GM10248 (cell line): ENCODE measurements at regions not wholly inside any gene's neighbourhood (a gene's known extent, or its start where the extent isn't known, plus 50 kb on each side); places are given as distances from the start of the nearest gene placed in this dataset.
"Not testable (repeated sequence)": the region's sequence is repeated elsewhere in the genome, so short reads cannot be mapped to it uniquely, and the experiment has no call there.

Experiments
- CTCF ChIA-PET: fragments of 300-600 bp; sonication (Branson Sonifier 250); formaldehyde crosslinking; extraction: SDS; loops from one replicate; lab custom pipeline; 2021; ENCODE audit warnings: antibody characterized with exemption; lab: Yijun Ruan, JAX
- POLR2A ChIA-PET: fragments of 350-650 bp; sonication (Branson Sonifier 250); formaldehyde crosslinking; extraction: SDS; loops from one replicate; lab custom pipeline; 2020; ENCODE audit warnings: antibody characterized with exemption; lab: Yijun Ruan, JAX
- DNase-seq: peaks from one replicate; pipeline ENCODE4 v3.0.0; 2012; ENCODE audit errors: extremely low spot score
- TF ChIP-seq, protein P1 (sequence below): IDR thresholded peaks from 2 replicates; pipeline ENCODE4 v1.5.1; 2012; ENCODE audit warnings: mild to moderate bottlenecking, low read depth; ENCODE audit errors: extremely low read depth, missing control alignments, control extremely low read depth

GRCh38 chr1:176364236-176364905 lies 98.6 kb upstream of the PAPPA2 start:
- POLR2A ChIA-PET, result no interaction called here
- TF ChIP-seq, protein P1, sequence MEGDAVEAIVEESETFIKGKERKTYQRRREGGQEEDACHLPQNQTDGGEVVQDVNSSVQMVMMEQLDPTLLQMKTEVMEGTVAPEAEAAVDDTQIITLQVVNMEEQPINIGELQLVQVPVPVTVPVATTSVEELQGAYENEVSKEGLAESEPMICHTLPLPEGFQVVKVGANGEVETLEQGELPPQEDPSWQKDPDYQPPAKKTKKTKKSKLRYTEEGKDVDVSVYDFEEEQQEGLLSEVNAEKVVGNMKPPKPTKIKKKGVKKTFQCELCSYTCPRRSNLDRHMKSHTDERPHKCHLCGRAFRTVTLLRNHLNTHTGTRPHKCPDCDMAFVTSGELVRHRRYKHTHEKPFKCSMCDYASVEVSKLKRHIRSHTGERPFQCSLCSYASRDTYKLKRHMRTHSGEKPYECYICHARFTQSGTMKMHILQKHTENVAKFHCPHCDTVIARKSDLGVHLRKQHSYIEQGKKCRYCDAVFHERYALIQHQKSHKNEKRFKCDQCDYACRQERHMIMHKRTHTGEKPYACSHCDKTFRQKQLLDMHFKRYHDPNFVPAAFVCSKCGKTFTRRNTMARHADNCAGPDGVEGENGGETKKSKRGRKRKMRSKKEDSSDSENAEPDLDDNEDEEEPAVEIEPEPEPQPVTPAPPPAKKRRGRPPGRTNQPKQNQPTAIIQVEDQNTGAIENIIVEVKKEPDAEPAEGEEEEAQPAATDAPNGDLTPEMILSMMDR, result no peak
- no peak for DNase-seq
- CTCF ChIA-PET, result interaction anchor here (1.2 to 2.3 kb wide), 3 partner anchors 10 to 534 kb away, joined by 3 to 9 read pairs (median 4); no protein-coding TSS in a partner anchor

- POLR2A ChIA-PET, CTCF ChIA-PET, DNase-seq: not testable (repeated sequence)
These were observed 113.8 kb upstream of the PAPPA2 start for GRCh38 chr1:176349135-176349715.

DNA sequence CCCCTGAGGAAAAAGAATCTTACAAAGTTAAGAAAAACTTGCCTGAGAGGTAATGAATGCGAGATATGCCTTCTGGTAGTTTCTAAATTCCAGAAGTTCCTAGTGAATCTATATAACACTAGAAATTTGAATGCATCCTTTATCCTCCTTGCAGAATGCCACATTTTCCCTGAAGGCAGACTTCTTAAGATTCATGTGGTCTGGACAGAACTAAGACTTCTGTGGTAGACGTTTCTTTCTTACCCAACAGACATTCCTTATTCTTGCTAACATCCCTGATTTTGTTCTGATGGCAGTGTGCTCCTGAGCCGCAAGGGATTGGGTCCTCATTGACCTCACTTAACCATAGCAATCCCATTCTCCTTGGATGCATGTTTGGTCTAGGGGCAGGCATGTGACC lies 121.3 kb upstream of the PAPPA2 start:
- CTCF ChIA-PET, result no interaction called here
- POLR2A ChIA-PET, result no interaction called here

GRCh38 chr1:176338877-176339276 lies 124.1 kb upstream of the PAPPA2 start:
- no peak for DNase-seq
- TF ChIP-seq, protein P1, result no peak
- POLR2A ChIA-PET, result no interaction called here
- CTCF ChIA-PET, result interaction anchor here (1.2 kb wide), 1 partner anchor 10 kb away, joined by 4 read pairs; no protein-coding TSS in a partner anchor

More for the DNA sequence above, 121.3 kb upstream of the PAPPA2 start:
- DNase-seq, result no peak
- TF ChIP-seq, protein P1, result no peak

- DNase-seq, result no peak
- TF ChIP-seq, protein P1, result no peak
- CTCF ChIA-PET, result no interaction called here
- POLR2A ChIA-PET, result no interaction called here
These were observed 123.7 kb upstream of the COP1 start for GRCh38 chr1:176330782-176331181.

DNA sequence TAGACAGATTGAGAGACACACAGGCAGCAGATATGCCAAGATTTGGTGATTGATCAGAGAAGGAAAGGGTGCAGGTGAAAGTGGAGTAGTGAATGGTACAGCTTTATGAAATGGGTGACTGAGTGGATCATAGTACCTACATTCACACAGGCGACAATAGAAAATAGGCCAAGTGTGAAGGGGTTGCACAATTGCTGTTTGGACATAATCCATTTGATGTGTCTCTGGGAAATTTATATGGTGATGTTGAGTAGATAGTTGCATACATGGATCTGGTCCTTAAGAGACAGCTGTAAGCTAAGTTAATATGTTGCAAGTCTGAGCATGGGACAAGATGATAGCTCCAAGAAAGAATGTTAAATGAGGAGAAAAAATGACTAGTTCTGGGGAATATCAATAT lies 118.6 kb upstream of the COP1 start:
- ChIA-PET POLR2A (no interaction called here), CTCF (interaction anchor here (1.1 kb wide), 1 partner anchor 8 kb away, joined by 3 read pairs; no protein-coding TSS in a partner anchor)
- TF ChIP-seq, protein P1, result no peak
- no peak for DNase-seq

GRCh38 chr1:176323472-176323871 lies 116.4 kb upstream of the COP1 start:
- TF ChIP-seq, protein P1, result no peak
- ChIA-PET CTCF (interaction anchor here (0.9 kb wide), 1 partner anchor 8 kb away, joined by 3 read pairs; no protein-coding TSS in a partner anchor), POLR2A (no interaction called here)
- DNase-seq, result no peak
